GM12873 (cell line): ENCODE measurements at regions not wholly inside any gene's neighbourhood (a gene's known extent, or its start where the extent isn't known, plus 50 kb on each side); places are given as distances from the start of the nearest gene placed in this dataset.

Experiments
- CTCF ChIP-seq: IDR thresholded peaks from 2 replicates; pipeline ENCODE4 v1.5.1; 2012; ENCODE audit warnings: low read depth, mild to moderate bottlenecking, moderate library complexity, low read length, control low read depth; ENCODE audit not compliant: insufficient read depth; ENCODE audit errors: missing control alignments

- no peak for TF ChIP-seq CTCF
Measured at GRCh38 chrX:8043546-8043945, 116.3 kb upstream of the PNPLA4 start.

GRCh38 chrX:8043121-8043520 lies 115.9 kb upstream of the PNPLA4 start:
- TF ChIP-seq CTCF = no peak

- TF ChIP-seq CTCF = peak; percentile 40
Measured at GRCh38 chrX:8042304-8042703, 115.1 kb upstream of the PNPLA4 start.

GRCh38 chrX:8037593-8038348 lies 110.6 kb upstream of the PNPLA4 start:
- TF ChIP-seq CTCF = no peak

- no peak for TF ChIP-seq CTCF
Measured at GRCh38 chrX:8036914-8037313, 109.7 kb upstream of the PNPLA4 start.

GRCh38 chrX:8034058-8034457 lies 106.8 kb upstream of the PNPLA4 start:
- TF ChIP-seq CTCF = no peak

GRCh38 chrX:8033175-8033574 lies 106.0 kb upstream of the PNPLA4 start:
- TF ChIP-seq CTCF = no peak
